GM12873 (cell line): ENCODE measurements at regions not wholly inside any gene's neighbourhood (a gene's known extent, or its start where the extent isn't known, plus 50 kb on each side); places are given as distances from the start of the nearest gene placed in this dataset.

Source experiments
- TF ChIP-seq, protein P1 (sequence below): IDR thresholded peaks from 2 replicates; pipeline ENCODE4 v1.5.1; 2012; ENCODE audit warnings: low read depth, mild to moderate bottlenecking, moderate library complexity, low read length, control low read depth; ENCODE audit not compliant: insufficient read depth; ENCODE audit errors: missing control alignments

DNA sequence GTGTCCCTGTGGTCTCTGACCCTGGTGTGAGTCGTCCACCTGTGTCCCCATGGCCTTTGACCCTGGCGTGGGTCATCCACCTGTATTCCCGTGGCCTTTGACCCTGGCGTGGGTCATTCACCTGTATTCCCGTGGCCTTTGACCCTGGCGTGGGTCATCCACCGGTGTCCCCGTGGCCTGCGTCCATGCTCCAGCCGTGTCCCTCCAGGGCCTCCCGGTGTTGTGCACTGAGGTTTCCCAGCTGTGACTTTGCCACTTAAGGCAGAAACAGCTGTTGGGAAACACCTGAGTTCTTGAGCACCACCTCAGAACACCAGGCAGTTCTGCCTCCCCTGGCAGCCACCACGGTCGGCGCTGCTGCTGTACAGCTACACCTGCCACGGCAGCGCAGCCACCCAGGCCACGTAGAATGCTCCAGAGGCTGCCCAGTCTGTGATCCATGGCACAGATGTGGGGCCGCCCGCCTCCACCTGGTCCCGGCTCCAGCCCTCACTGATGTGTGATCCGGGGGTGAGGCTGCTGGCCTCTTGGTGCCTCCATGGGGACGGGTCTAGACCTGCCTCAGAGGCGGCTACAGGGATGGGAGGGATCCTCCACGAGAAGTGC, 69.1 kb upstream of the GALNT9 start:
- TF ChIP-seq, protein P1, sequence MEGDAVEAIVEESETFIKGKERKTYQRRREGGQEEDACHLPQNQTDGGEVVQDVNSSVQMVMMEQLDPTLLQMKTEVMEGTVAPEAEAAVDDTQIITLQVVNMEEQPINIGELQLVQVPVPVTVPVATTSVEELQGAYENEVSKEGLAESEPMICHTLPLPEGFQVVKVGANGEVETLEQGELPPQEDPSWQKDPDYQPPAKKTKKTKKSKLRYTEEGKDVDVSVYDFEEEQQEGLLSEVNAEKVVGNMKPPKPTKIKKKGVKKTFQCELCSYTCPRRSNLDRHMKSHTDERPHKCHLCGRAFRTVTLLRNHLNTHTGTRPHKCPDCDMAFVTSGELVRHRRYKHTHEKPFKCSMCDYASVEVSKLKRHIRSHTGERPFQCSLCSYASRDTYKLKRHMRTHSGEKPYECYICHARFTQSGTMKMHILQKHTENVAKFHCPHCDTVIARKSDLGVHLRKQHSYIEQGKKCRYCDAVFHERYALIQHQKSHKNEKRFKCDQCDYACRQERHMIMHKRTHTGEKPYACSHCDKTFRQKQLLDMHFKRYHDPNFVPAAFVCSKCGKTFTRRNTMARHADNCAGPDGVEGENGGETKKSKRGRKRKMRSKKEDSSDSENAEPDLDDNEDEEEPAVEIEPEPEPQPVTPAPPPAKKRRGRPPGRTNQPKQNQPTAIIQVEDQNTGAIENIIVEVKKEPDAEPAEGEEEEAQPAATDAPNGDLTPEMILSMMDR, result no peak

DNA sequence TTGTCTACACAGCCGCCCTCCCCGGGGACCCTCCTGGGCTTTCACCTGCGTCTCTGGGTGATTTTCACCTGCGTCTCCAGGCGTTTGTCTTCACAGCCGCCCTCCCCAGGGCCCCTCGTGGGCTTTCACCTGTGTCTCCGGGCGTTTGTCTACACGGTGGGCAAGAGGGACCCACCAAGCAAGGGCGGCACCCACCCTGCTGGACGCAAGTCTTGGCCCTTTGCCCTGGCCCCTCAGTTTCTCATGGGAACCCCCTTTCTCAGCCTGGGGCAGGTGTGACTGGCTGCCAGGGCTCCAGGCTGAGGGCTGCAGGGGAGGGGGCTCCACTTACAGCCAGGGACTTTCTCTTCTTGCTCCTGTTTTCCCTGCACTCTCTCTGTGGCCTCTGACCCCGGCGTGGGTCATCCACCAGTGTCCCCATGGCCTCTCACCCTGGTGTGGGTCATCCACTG, 68.6 kb upstream of the GALNT9 start:
- TF ChIP-seq, protein P1, result no peak

DNA sequence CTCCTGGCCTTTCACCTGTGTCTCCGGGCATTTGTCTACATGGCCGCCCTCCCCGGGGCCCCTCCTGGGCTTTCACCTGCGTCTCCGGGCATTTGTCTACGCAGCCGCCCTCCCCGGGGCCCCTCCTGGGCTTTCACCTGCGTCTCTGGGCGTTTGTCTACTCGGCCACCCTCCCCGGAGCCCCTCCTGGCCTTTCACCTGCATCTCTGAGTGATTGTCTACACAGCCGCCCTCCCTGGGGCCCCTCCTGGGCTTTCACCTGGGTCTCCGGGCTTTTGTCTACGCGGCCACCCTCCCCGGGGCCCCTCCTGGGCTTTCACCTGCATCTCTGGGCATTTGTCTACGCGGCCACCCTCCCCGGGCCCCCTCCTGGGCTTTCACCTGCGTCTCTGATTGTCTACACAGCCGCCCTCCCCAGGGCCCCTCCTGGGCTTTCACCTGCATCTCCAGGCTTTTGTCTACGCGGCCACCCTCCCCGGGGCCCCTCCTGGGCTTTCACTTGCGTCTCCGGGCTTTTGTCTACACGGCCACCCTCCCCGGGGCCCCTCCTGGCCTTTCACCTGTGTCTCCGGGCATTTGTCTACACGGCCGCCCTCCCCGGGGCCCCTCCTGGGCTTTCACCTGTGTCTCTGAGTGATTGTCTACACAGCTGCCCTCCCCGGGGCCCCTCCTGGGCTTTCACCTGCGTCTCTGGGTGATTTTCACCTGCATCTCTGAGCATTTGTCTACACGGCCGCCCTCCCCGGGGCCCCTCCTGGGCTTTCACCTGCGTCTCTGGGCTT, 68.0 kb upstream of the GALNT9 start:
- TF ChIP-seq, protein P1, result no peak

DNA sequence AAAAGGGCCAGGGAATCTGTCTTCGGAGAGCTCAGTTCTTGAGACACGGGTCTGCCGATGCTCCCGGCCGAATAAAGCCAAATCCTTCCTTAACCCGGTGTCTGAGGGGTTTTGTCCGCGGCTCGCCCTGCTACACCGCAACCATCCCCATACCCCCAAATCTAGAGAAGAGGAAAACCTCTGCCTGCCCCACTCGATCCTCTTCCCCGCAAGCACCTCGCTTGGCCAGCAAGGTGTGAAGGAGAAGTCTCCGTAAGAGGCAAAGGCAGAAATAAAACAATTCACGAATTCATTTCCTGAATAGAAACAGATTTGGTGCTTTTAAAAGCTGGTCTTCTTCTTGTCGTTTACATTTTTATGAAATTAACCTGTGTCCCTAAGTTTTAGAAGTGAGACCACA, 67.3 kb upstream of the GALNT9 start:
- TF ChIP-seq, protein P1, result no peak

DNA sequence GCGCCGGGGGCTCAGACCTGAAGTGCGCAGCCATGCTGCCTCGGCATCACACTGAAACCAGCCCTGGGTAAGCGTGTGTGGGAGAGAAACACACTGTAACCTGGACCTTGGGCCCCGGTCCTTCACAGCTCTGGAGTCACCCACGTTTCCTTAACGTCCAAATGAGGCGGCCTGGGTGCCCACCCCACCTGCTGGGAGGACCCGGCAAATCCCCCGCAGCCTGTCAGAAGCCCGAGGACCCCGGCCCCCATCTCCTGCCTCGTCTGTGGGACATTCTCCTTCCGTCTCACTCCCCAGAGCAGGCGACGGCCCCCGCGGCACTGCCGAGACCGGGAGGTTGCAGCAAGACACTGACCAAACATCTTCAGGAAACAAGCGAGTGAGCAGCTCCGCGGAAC, 66.5 kb upstream of the GALNT9 start:
- TF ChIP-seq, protein P1, result no peak

DNA sequence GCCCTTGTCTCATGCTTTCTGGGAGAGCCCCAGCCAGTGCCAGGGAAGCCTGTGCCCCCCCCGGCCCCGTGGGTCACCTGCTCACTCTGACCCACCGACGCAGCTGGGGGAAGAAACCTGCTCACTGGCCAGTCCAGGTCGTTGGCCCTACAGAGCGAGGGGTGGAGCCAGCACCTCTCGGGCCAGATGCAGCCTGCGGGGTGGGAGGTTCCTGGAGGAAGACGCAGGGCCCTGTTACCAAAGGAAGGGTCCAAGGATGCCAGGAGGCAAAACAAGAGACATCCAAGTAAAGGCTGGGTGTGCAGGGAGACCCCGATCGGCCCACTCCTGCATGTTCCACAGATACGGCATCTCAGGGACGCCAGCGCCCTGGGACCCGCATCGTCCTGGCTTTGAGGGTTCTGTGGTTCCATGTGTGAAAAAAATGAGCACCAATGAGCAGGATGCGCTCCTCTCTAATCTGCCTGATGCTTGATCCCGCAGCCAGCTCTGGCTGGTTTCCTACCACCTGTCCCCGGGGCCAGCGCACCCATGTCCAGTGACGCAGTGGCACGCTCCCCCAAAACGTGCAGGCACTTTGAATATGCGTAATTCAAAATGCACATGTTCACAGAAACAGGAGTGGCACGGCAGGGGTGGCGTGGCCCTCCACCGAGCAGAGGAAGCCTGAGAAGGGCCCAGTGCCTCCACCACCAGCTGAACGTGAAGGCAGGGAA, 66.0 kb upstream of the GALNT9 start:
- TF ChIP-seq, protein P1, result no peak

DNA sequence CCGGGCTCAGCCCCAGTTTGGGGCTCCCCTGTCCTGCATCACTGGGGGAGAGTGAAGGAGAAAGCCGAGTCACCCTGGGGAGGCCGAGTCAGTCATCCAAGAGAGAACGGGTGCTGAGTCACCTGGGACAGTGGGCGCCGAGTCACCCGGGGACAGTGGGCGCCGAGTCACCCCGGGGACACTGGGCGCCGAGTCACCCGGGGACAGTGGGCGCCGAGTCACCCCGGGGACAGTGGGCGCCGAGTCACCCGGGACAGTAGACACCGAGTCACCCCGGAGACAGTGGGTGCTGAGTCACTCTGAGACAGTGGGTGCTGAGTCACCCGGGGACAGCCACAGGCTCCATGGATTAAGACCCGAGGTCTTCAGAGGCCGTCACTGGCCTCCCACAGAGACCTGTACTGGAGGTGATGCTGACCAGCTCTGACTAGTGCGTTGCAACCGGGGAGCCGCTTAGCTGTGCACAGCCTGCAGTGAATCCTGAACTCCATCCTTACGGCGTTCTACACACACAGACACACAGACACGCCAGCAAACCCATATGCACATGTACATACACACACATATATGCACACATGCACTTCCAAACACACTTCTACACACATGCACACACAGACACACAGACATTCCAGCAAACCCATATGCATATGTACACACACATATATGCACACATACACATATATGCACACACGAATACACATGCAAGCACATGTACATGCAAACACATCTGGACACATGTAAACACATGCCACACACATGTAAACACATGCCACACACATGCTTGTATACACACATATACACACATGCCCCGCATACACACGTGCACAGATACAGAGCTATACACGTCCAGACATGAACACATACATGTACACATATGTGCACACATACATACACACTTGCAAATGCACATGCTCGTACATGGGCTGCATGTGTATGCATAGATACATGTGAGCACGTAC, 64.9 kb upstream of the GALNT9 start:
- TF ChIP-seq, protein P1, result no peak
